H9 (cell line): ENCODE measurements at regions not wholly inside any gene's neighbourhood (a gene's known extent, or its start where the extent isn't known, plus 50 kb on each side); places are given as distances from the start of the nearest gene placed in this dataset.

Experiments
- DNase-seq: peaks from one replicate; pipeline ENCODE4 v3.0.0-alpha.2; 2017
- H2AFZ ChIP-seq: one replicate; pipeline ENCODE4 v1.6.1; 2013; ENCODE audit warnings: mild to moderate bottlenecking, low read length, control low read depth, moderate library complexity
- H2AK5ac ChIP-seq: 2 replicates; pipeline ENCODE4 v1.6.1; 2013; ENCODE audit warnings: low read length, control low read depth, mixed read lengths; ENCODE audit not compliant: insufficient read length
- H2BK120ac ChIP-seq: one replicate; pipeline ENCODE4 v1.6.1; 2013; ENCODE audit warnings: low read depth, mild to moderate bottlenecking, low read length, control low read depth, inconsistent platforms; ENCODE audit not compliant: poor library complexity, severe bottlenecking
- H2BK12ac ChIP-seq: 2 replicates; pipeline ENCODE4 v1.6.1; 2013; ENCODE audit warnings: low read length, control low read depth, mixed read lengths, low read depth; ENCODE audit not compliant: insufficient read length
- H2BK15ac ChIP-seq: 2 replicates; pipeline ENCODE4 v1.6.1; 2013; ENCODE audit warnings: low read depth, low read length, control low read depth
- H2BK20ac ChIP-seq: one replicate; pipeline ENCODE4 v1.6.1; 2013; ENCODE audit warnings: low read depth, mild to moderate bottlenecking, low read length, control low read depth, inconsistent platforms; ENCODE audit not compliant: poor library complexity, severe bottlenecking
- H2BK5ac ChIP-seq: 2 replicates; pipeline ENCODE4 v1.6.1; 2013; ENCODE audit warnings: low read length, control low read depth, mixed read lengths; ENCODE audit not compliant: insufficient read length
- H3K14ac ChIP-seq: 2 replicates; pipeline ENCODE4 v1.6.1; 2013; ENCODE audit warnings: low read length, control low read depth; ENCODE audit not compliant: insufficient read depth
- H3K18ac ChIP-seq: 2 replicates; pipeline ENCODE4 v1.6.1; 2013; ENCODE audit warnings: low read depth, mild to moderate bottlenecking, mixed read lengths, low read length, control low read depth; ENCODE audit not compliant: insufficient read length
- H3K23ac ChIP-seq: 2 replicates; pipeline ENCODE4 v1.6.1; 2013; ENCODE audit warnings: low read length, control low read depth, mixed read lengths, low read depth; ENCODE audit not compliant: insufficient read length
- H3K23me2 ChIP-seq: 2 replicates; pipeline ENCODE4 v1.6.1; 2013; ENCODE audit warnings: low read depth, mild to moderate bottlenecking, mixed read lengths, low read length, control low read depth; ENCODE audit not compliant: insufficient read length, poor library complexity, severe bottlenecking
- H3K27ac ChIP-seq: 2 replicates; pipeline ENCODE4 v1.5.1; 2013; ENCODE audit warnings: low read length, control low read depth, mixed read lengths, low read depth; ENCODE audit not compliant: insufficient read length
- H3K27me3 ChIP-seq: 2 replicates; pipeline ENCODE4 v1.6.1; 2013; ENCODE audit warnings: low read length, control low read depth, inconsistent platforms; ENCODE audit not compliant: insufficient read depth
- H3K4ac ChIP-seq: 2 replicates; pipeline ENCODE4 v1.6.1; 2013; ENCODE audit warnings: low read depth, mild to moderate bottlenecking, control low read depth, inconsistent platforms, low read length, moderate library complexity
- H3K4me1 ChIP-seq: 2 replicates; pipeline ENCODE4 v1.6.1; 2013; ENCODE audit warnings: low read length, control low read depth, inconsistent platforms; ENCODE audit not compliant: insufficient read depth
- H3K4me2 ChIP-seq: 2 replicates; pipeline ENCODE4 v1.6.1; 2013; ENCODE audit warnings: low read length, control low read depth, mixed read lengths; ENCODE audit not compliant: insufficient read length, insufficient read depth
- H3K56ac ChIP-seq: 2 replicates; pipeline ENCODE4 v1.6.1; 2013; ENCODE audit warnings: low read depth, mild to moderate bottlenecking, mixed read lengths, low read length, control low read depth; ENCODE audit not compliant: insufficient read length
- H3K79me1 ChIP-seq: 2 replicates; pipeline ENCODE4 v1.6.1; 2013; ENCODE audit warnings: low read depth, mild to moderate bottlenecking, moderate library complexity, low read length, control low read depth, inconsistent platforms; ENCODE audit not compliant: insufficient read depth, poor library complexity, severe bottlenecking
- H3K79me2 ChIP-seq: 2 replicates; pipeline ENCODE4 v1.6.1; 2013; ENCODE audit warnings: low read length, control low read depth, inconsistent platforms; ENCODE audit not compliant: insufficient read depth
- H3K9ac ChIP-seq: 2 replicates; pipeline ENCODE4 v1.6.1; 2013; ENCODE audit warnings: low read length, control low read depth, mixed read lengths; ENCODE audit not compliant: insufficient read length; ENCODE audit errors: extremely low read depth
- H3K9me3 ChIP-seq: one replicate; pipeline ENCODE4 v1.6.1; 2013; ENCODE audit warnings: low read depth, low read length, inconsistent platforms; ENCODE audit not compliant: control insufficient read depth
- H3T11ph ChIP-seq: one replicate; pipeline ENCODE4 v1.6.1; 2013; ENCODE audit warnings: mild to moderate bottlenecking, low read length, control low read depth, inconsistent platforms
- H4K20me1 ChIP-seq: one replicate; pipeline ENCODE4 v1.6.1; 2013; ENCODE audit not compliant: control insufficient read depth, insufficient read length, insufficient read depth
- H4K5ac ChIP-seq: 2 replicates; pipeline ENCODE4 v1.6.1; 2013; ENCODE audit warnings: low read depth, mild to moderate bottlenecking, mixed read lengths, low read length, control low read depth; ENCODE audit not compliant: insufficient read length
- H4K8ac ChIP-seq: replicated peaks from 2 replicates; pipeline ENCODE4 v1.6.1; 2013; ENCODE audit warnings: low read length, control low read depth, mixed read lengths, low read depth; ENCODE audit not compliant: insufficient read length
- H4K91ac ChIP-seq: 2 replicates; pipeline ENCODE4 v1.6.1; 2013; ENCODE audit warnings: low read depth, mild to moderate bottlenecking, moderate library complexity, mixed read lengths, low read length, control low read depth; ENCODE audit not compliant: insufficient read length
- H3K27ac Mint-ChIP-seq, 3 experiments: 2 replicates in 2 of 3; 3 replicates in 1 of 3; pipeline ENCODE4 v1.8.0; 2020 to 2021; ENCODE audit warnings: mixed read lengths in 3 of 3, mild to moderate bottlenecking in 1 of 3, moderate library complexity in 1 of 3
- H3K27me3 Mint-ChIP-seq: 2 replicates; pipeline ENCODE4 v1.8.0; 2021; ENCODE audit warnings: low read depth, mild to moderate bottlenecking, moderate library complexity, mixed read lengths
- H3K36me3 Mint-ChIP-seq, 3 experiments: 2 replicates in 2 of 3; 3 replicates in 1 of 3; pipeline ENCODE4 v1.8.0; 2020 to 2021; ENCODE audit warnings: low read depth in 3 of 3, mixed read lengths in 3 of 3; ENCODE audit not compliant: insufficient read depth in 1 of 3
- H3K4me1 Mint-ChIP-seq, 2 experiments: 2 replicates each; pipeline ENCODE4 v1.8.0; 2020; ENCODE audit warnings: mixed read lengths in 2 of 2
- H3K4me3 Mint-ChIP-seq, 2 experiments: 2 replicates in 1 of 2; 3 replicates in 1 of 2; pipeline ENCODE4 v1.8.0; 2020 to 2021; ENCODE audit warnings: mild to moderate bottlenecking in 2 of 2, mixed read lengths in 2 of 2, moderate library complexity in 1 of 2
- H3K9me3 Mint-ChIP-seq, 2 experiments: 2 replicates in 1 of 2; 3 replicates in 1 of 2; pipeline ENCODE4 v1.8.0; 2020; ENCODE audit warnings: mild to moderate bottlenecking in 2 of 2, mixed read lengths in 2 of 2, moderate library complexity in 1 of 2
- CTCF ChIP-seq: fragments of 200-600 bp; sonication (generic); conservative IDR thresholded peaks from 3 replicates; pipeline ENCODE4 v1.8.0; 2021; ENCODE audit warnings: antibody characterized with exemption, mild to moderate bottlenecking
- WGBS: extraction: QIAGEN DNeasy Blood & Tissue Kit; methylation state at CpG from one replicate; pipeline ENCODE4 v1.1.7; 2013; ENCODE audit warnings: missing lambda C conversion rate, low lambda C conversion rate, mixed read lengths; ENCODE audit not compliant: insufficient read length; ENCODE audit errors: extremely low coverage; 5-methylcytosine and 5-hydroxymethylcytosine counted together

GRCh38 chr4:161160718-161161117, 1003.1 kb downstream of the FSTL5 start:
- no peak overlapping the region for H2BK15ac ChIP-seq
- H3K23me2 ChIP-seq, result no peaks in the 10 kb centered on the region
- no peak overlapping the region for H3K18ac ChIP-seq
- H3K14ac ChIP-seq, result no peak overlapping the region
- no peak overlapping the region for H3K4ac ChIP-seq
- H3K9ac ChIP-seq, result no peak overlapping the region
- H3K79me1 ChIP-seq, result no peaks in the 10 kb centered on the region
- Mint-ChIP-seq H3K4me3 (no peak overlapping the region), H3K36me3 (no peaks in the 10 kb centered on the region), H3K27me3 (no peaks in the 10 kb centered on the region), H3K27ac (no peak overlapping the region; a peak in 1 of 7 replicates), H3K4me1 (peaks cover 25 to 28% of the 10 kb centered on the region in 2 experiments), H3K9me3 (no peaks in the 10 kb centered on the region)
- H3K9me3 ChIP-seq, result no peaks in the 10 kb centered on the region
- H2AFZ ChIP-seq, result no peak overlapping the region
- no peak overlapping the region for H2BK5ac ChIP-seq
- no peaks in the 10 kb centered on the region; the same call in 1 of the 2 replicates for H3K4me1 ChIP-seq
- DNase-seq, result no peak
- no peak overlapping the region for H3T11ph ChIP-seq
- H2BK20ac ChIP-seq, result no peak overlapping the region
- H4K8ac ChIP-seq, result no peak overlapping the region
- H4K91ac ChIP-seq, result no peak overlapping the region
- H2AK5ac ChIP-seq, result no peak overlapping the region
- H3K4me2 ChIP-seq, result no peak overlapping the region
- H3K27me3 ChIP-seq, result no peaks in the 10 kb centered on the region
- H2BK12ac ChIP-seq, result no peak overlapping the region
- H3K27ac ChIP-seq, result no peak overlapping the region
- no peak overlapping the region for H3K23ac ChIP-seq
- no CpG with 5 or more reads among the region's 3 CpGs for WGBS
- no peaks in the 10 kb centered on the region for H3K79me2 ChIP-seq
- no peak overlapping the region for H4K5ac ChIP-seq
- TF ChIP-seq CTCF, result no peak
- no peak overlapping the region for H2BK120ac ChIP-seq
- no peak overlapping the region for H3K56ac ChIP-seq
- no peaks in the 10 kb centered on the region for H4K20me1 ChIP-seq
